ENCODE measurements at regions not wholly inside any gene's neighbourhood (a gene's known extent, or its start where the extent isn't known, plus 50 kb on each side); places are given as distances from the start of the nearest gene placed in this dataset.

GRCh38 chr11:80320765-80321164, 879.9 kb upstream of the TENM4 start:
- Histone ChIP-seq H3K27me3 (ENCODE audit: control insufficient read depth, insufficient read depth, low read length) (no peaks in the 10 kb centered on the region), H3K27ac (ENCODE audit: low read depth, low read length) (no peak overlapping the region), H3K9me3 (ENCODE audit: control insufficient read depth, insufficient read depth, low read length) (no peaks in the 10 kb centered on the region), H3K4me3 (ENCODE audit: low read depth, low read length) (no peak overlapping the region)
- no peak for DNase-seq (ENCODE audit: low read depth, low spot score)
- POLR2A ChIA-PET = no interaction called here
- CTCF ChIA-PET = interaction anchor here (0.9 to 1.5 kb wide), 2 partner anchors 165 to 612 kb away, joined by 4 read pairs; no protein-coding TSS in a partner anchor
- peak; percentile 33 for TF ChIP-seq CTCF (IDR thresholded peaks at IDR 0.05; ENCODE audit: low read depth, low read length)

- no peak overlapping the region for H3K4me3 ChIP-seq (ENCODE audit: low read depth, low read length)
- ChIA-PET POLR2A (no interaction called here), CTCF (interaction anchor here (0.9 to 1.5 kb wide), 2 partner anchors 164 to 612 kb away, joined by 4 read pairs; no protein-coding TSS in a partner anchor)
- DNase-seq (ENCODE audit: low read depth, low spot score) = no peak
- no peak for TF ChIP-seq CTCF (IDR thresholded peaks at IDR 0.05; ENCODE audit: low read depth, low read length)
- H3K27me3 ChIP-seq (ENCODE audit: control insufficient read depth, insufficient read depth, low read length) = no peaks in the 10 kb centered on the region
- no peaks in the 10 kb centered on the region for H3K9me3 ChIP-seq (ENCODE audit: control insufficient read depth, insufficient read depth, low read length)
- H3K27ac ChIP-seq (ENCODE audit: low read depth, low read length) = no peak overlapping the region
Observed at GRCh38 chr11:80320226-80320625, 879.4 kb upstream of the TENM4 start.

- POLR2A ChIA-PET = no interaction called here
- DNase-seq (ENCODE audit: low read depth, low spot score) = no peak
- Histone ChIP-seq H3K27ac (ENCODE audit: low read depth, low read length) (no peak overlapping the region), H3K9me3 (ENCODE audit: control insufficient read depth, insufficient read depth, low read length) (no peaks in the 10 kb centered on the region), H3K27me3 (ENCODE audit: control insufficient read depth, insufficient read depth, low read length) (no peaks in the 10 kb centered on the region), H3K4me3 (ENCODE audit: low read depth, low read length) (no peak overlapping the region)
- CTCF ChIA-PET = no interaction called here
- TF ChIP-seq CTCF (IDR thresholded peaks at IDR 0.05; ENCODE audit: low read depth, low read length) = no peak
Observed at GRCh38 chr11:80317612-80318011, 876.8 kb upstream of the TENM4 start.

- no peaks in the 10 kb centered on the region for H3K27me3 ChIP-seq (ENCODE audit: control insufficient read depth, insufficient read depth, low read length)
- no peak for TF ChIP-seq CTCF (IDR thresholded peaks at IDR 0.05; ENCODE audit: low read depth, low read length)
- POLR2A ChIA-PET = no interaction called here
- H3K27ac ChIP-seq (ENCODE audit: low read depth, low read length) = no peak overlapping the region
- CTCF ChIA-PET = no interaction called here
- H3K4me3 ChIP-seq (ENCODE audit: low read depth, low read length) = no peak overlapping the region
- DNase-seq (ENCODE audit: low read depth, low spot score) = no peak
- H3K9me3 ChIP-seq (ENCODE audit: control insufficient read depth, insufficient read depth, low read length) = no peaks in the 10 kb centered on the region
Observed at GRCh38 chr11:80315200-80315599, 874.4 kb upstream of the TENM4 start.

GRCh38 chr11:80309301-80309700, 868.5 kb upstream of the TENM4 start:
- no peak for TF ChIP-seq CTCF (IDR thresholded peaks at IDR 0.05; ENCODE audit: low read depth, low read length)
- no peak for DNase-seq (ENCODE audit: low read depth, low spot score)
- ChIA-PET CTCF (no interaction called here), POLR2A (no interaction called here)
- H3K27ac ChIP-seq (ENCODE audit: low read depth, low read length) = no peak overlapping the region
- no peaks in the 10 kb centered on the region for H3K27me3 ChIP-seq (ENCODE audit: control insufficient read depth, insufficient read depth, low read length)
- H3K4me3 ChIP-seq (ENCODE audit: low read depth, low read length) = no peak overlapping the region
- no peaks in the 10 kb centered on the region for H3K9me3 ChIP-seq (ENCODE audit: control insufficient read depth, insufficient read depth, low read length)
